D721Med (cell line): ENCODE measurements at regions not wholly inside any gene's neighbourhood (a gene's known extent, or its start where the extent isn't known, plus 50 kb on each side); places are given as distances from the start of the nearest gene placed in this dataset.

ENCODE experiments used
- DNase-seq: peaks from one replicate; pipeline ENCODE4 v3.0.0; 2011; ENCODE audit warnings: low spot score; ENCODE audit not compliant: insufficient read length
- FAIRE-seq: peaks from 2 replicates; lab custom pipeline; 2011; peaks lifted over from hg19 to GRCh38; lab: Jason Lieb, UNC
- CTCF ChIP-seq: IDR thresholded peaks from 2 replicates; pipeline ENCODE4 v1.5.1; 2012; ENCODE audit warnings: mild to moderate bottlenecking, control low read depth; ENCODE audit not compliant: insufficient read depth; ENCODE audit errors: missing control alignments

GRCh38 chr1:87219141-87219540 is 109.5 kb upstream of the LMO4 start:
- TF ChIP-seq CTCF, result no peak
- DNase-seq (no peak), FAIRE-seq (no peak)

DNA sequence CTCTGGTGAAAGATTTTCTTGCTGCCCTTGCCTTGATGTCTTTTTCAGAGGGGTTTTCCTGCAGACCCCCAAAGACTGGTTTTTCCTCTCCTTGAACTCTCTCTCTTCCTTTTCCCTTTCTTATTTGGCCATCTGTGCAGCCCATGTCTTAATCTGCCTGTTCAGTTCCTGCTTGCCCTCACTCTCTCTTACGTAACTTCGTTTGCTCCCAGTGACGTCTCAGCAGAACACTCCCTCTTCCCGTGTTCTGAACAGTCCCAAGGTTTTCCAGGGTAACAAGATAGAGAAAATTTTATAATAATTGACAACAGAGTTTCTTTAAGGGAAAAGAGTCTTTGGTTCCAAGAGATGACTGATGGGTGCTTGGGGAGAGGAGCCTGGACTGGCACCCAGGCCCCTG is 109.1 kb upstream of the LMO4 start:
- FAIRE-seq (no peak), DNase-seq (no peak)
- TF ChIP-seq CTCF, result no peak

GRCh38 chr1:87220993-87221392 is 107.7 kb upstream of the LMO4 start:
- no peak for DNase-seq
- TF ChIP-seq CTCF, result no peak
- FAIRE-seq, result no peak

- no peak for TF ChIP-seq CTCF
- DNase-seq (no peak), FAIRE-seq (no peak)
These were observed 104.5 kb upstream of the LMO4 start for GRCh38 chr1:87224201-87224600.

DNA sequence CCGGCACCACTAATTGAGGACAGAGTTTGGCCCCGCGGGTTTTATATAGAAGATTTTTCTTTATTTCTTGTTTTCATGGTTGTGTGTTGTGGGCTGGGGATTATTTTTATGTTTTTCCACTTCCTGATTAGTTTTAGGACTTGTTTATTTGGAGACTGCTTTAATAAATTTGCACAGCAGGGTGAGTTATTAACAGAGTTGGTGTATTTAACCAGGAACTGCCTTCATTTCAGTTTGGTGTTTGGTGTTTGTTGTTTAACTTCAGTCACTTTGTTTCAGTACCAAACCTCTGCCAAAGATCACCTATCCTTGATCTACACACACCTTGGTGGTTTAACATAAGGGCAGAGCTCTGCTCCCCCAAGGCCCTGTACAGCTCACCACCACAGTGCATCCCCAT is 103.5 kb upstream of the LMO4 start:
- FAIRE-seq (no peak), DNase-seq (no peak)
- no peak for TF ChIP-seq CTCF

- no peak for DNase-seq
- FAIRE-seq, result no peak
- no peak for TF ChIP-seq CTCF
These were observed 102.3 kb upstream of the LMO4 start for GRCh38 chr1:87226341-87226760.

DNA sequence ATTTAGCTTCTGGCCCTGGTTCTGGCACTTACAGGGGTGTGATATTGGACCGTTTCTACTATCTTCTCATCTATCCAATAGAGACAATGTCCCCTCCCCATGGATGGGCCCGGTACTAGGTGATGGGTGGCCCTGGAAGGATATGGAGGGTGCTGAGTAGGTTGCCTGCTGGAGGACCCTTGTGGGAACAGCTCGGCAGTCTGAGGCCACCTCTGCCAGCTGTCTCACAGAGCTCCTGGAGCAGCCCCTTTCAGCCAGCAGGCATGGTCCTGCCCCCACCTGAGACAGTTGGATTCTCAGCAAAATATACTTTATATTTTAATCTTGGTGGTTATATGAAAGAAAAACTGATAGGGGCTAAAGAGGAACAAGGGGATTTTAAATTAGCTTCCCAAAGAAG is 101.0 kb upstream of the LMO4 start:
- DNase-seq, result no peak
- no peak for FAIRE-seq
- TF ChIP-seq CTCF, result no peak
